Cortex of kidney (tissue), 1 donor: ENCODE measurements at regions not wholly inside any gene's neighbourhood (a gene's known extent, or its start where the extent isn't known, plus 50 kb on each side); places are given as distances from the start of the nearest gene placed in this dataset.

ENCODE experiments used
- DNase-seq: peaks from one replicate; lab custom pipeline; 2025; lab: John Stamatoyannopoulos, UW

- no peak for DNase-seq
Measured at GRCh38 chr4:147355847-147356246, 125.0 kb upstream of the EDNRA start.

- no peak for DNase-seq
Measured at GRCh38 chr4:147360301-147360700, 120.6 kb upstream of the EDNRA start.

GRCh38 chr4:147361726-147362125 lies 119.2 kb upstream of the EDNRA start:
- DNase-seq: no peak

- no peak for DNase-seq
Measured at GRCh38 chr4:147362938-147363337, 118.0 kb upstream of the EDNRA start.

- no peak for DNase-seq
Measured at GRCh38 chr4:147363514-147363913, 117.4 kb upstream of the EDNRA start.

- DNase-seq: no peak
Measured at GRCh38 chr4:147365396-147365795, 115.5 kb upstream of the EDNRA start.

- no peak for DNase-seq
Measured at GRCh38 chr4:147366164-147366563, 114.7 kb upstream of the EDNRA start.

GRCh38 chr4:147367891-147368290 lies 113.0 kb upstream of the EDNRA start:
- DNase-seq: no peak

GRCh38 chr4:147368948-147369347 lies 111.9 kb upstream of the EDNRA start:
- no peak for DNase-seq

- DNase-seq: no peak
Measured at GRCh38 chr4:147370473-147370872, 110.4 kb upstream of the EDNRA start.

GRCh38 chr4:147370881-147371280 lies 110.0 kb upstream of the EDNRA start:
- no peak for DNase-seq

GRCh38 chr4:147371661-147372060 lies 109.2 kb upstream of the EDNRA start:
- no peak for DNase-seq

- DNase-seq: no peak
Measured at GRCh38 chr4:147378780-147379179, 102.1 kb upstream of the EDNRA start.

- no peak for DNase-seq
Measured at GRCh38 chr4:147381749-147382148, 99.1 kb upstream of the EDNRA start.

- no peak for DNase-seq
Measured at GRCh38 chr4:147388018-147388417, 92.9 kb upstream of the EDNRA start.

GRCh38 chr4:147396105-147396504 lies 84.8 kb upstream of the EDNRA start:
- no peak for DNase-seq

- no peak for DNase-seq
Measured at GRCh38 chr4:147398556-147398955, 82.3 kb upstream of the EDNRA start.

GRCh38 chr4:147400721-147401120 lies 80.2 kb upstream of the EDNRA start:
- no peak for DNase-seq

- DNase-seq: no peak
Measured at GRCh38 chr4:147401221-147401620, 79.7 kb upstream of the EDNRA start.

GRCh38 chr4:147407261-147408045 lies 73.4 kb upstream of the EDNRA start:
- no peak for DNase-seq

- DNase-seq: no peak
Measured at GRCh38 chr4:147408189-147408588, 72.7 kb upstream of the EDNRA start.

- no peak for DNase-seq
Measured at GRCh38 chr4:147409350-147409749, 71.5 kb upstream of the EDNRA start.

- DNase-seq: no peak
Measured at GRCh38 chr4:147418226-147418625, 62.7 kb upstream of the EDNRA start.

- DNase-seq: no peak
Measured at GRCh38 chr4:147421456-147421855, 59.4 kb upstream of the EDNRA start.
